Gastrocnemius medialis (tissue), 4 donors: ENCODE measurements at regions not wholly inside any gene's neighbourhood (a gene's known extent, or its start where the extent isn't known, plus 50 kb on each side); places are given as distances from the start of the nearest gene placed in this dataset.

Experiments used
- POLR2A ChIP-seq, 2 donors: fragments of 450-650 bp; IDR thresholded peaks; one replicate each; pipeline ENCODE4 v1.6.1; 2017; ENCODE audit warnings: antibody characterized with exemption in 2 of 2, mild to moderate bottlenecking in 2 of 2, moderate library complexity in 2 of 2
- TF ChIP-seq, protein P1 (sequence below), 5 experiments: fragments of 450-650 bp in 3 of 5; fragments of 200-600 bp in 2 of 5; sonication (generic) in 2 of 5; IDR thresholded peaks in 4 of 5; conservative IDR thresholded peaks in 1 of 5; 1 replicate in 4 of 5; 2 replicates in 1 of 5; pipeline ENCODE4 v1.5.1; 2016 to 2019; ENCODE audit warnings: antibody characterized with exemption in 5 of 5, mild to moderate bottlenecking in 3 of 5, moderate library complexity in 3 of 5

DNA sequence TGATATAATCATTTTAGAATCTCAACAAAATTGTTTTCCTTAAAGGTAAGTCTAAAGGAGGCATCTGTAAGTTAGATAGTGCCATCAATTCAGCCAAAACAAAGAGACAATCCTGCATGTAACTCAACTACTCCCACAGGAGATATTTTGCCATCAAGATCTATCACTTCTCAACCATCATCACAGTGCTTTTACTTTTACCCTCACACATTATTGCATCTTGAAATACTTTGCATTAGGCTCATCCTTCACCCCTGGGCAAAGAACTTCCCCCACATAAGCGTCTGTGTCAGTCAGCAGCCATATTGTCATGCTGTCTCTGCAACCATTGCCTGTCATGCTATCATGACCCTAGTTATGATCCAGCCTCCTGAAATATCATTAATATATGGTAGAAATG, 54.9 kb upstream of the NLGN1 start:
- TF ChIP-seq, protein P1, sequence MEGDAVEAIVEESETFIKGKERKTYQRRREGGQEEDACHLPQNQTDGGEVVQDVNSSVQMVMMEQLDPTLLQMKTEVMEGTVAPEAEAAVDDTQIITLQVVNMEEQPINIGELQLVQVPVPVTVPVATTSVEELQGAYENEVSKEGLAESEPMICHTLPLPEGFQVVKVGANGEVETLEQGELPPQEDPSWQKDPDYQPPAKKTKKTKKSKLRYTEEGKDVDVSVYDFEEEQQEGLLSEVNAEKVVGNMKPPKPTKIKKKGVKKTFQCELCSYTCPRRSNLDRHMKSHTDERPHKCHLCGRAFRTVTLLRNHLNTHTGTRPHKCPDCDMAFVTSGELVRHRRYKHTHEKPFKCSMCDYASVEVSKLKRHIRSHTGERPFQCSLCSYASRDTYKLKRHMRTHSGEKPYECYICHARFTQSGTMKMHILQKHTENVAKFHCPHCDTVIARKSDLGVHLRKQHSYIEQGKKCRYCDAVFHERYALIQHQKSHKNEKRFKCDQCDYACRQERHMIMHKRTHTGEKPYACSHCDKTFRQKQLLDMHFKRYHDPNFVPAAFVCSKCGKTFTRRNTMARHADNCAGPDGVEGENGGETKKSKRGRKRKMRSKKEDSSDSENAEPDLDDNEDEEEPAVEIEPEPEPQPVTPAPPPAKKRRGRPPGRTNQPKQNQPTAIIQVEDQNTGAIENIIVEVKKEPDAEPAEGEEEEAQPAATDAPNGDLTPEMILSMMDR (IDR thresholded peaks at IDR 0.05 in 4 of 5, conservative IDR thresholded peaks at IDR 0.05 in 1 of 5): no peak
- TF ChIP-seq POLR2A (IDR thresholded peaks at IDR 0.05): no peak
